ENCODE measurements at regions not wholly inside any gene's neighbourhood (a gene's known extent, or its start where the extent isn't known, plus 50 kb on each side); places are given as distances from the start of the nearest gene placed in this dataset.
A peak's percentile ranks its signal among the peaks of the same experiment; 100 is the strongest.

- H3K27ac Mint-ChIP-seq: no peak overlapping the region
- Histone ChIP-seq H3K4me1 (no peaks in the 10 kb centered on the region), H3K27me3 (no peaks in the 10 kb centered on the region), H3F3A (ENCODE audit: low read depth) (no peaks in the 10 kb centered on the region), H3K9ac (no peak overlapping the region), H3K79me2 (ENCODE audit: low read depth) (no peaks in the 10 kb centered on the region), H3K4me3 (no peak overlapping the region), H2AFZ (replicated peaks) (peak overlapping the region; percentile 34), H3K36me3 (no peaks in the 10 kb centered on the region), H3K4me2 (no peak overlapping the region), H4K20me1 (ENCODE audit: low read depth) (no peaks in the 10 kb centered on the region), H3K27ac (no peak overlapping the region), H3K9me3 (ENCODE audit: low read depth) (no peaks in the 10 kb centered on the region)
- H3K27me3 Mint-ChIP-seq (ENCODE audit: insufficient read depth, low read depth): no peaks in the 10 kb centered on the region
- H3K4me3 Mint-ChIP-seq: no peak overlapping the region
- H3K9me3 Mint-ChIP-seq: no peaks in the 10 kb centered on the region
- no peaks in the 10 kb centered on the region for H3K4me1 Mint-ChIP-seq
- H3K36me3 Mint-ChIP-seq: no peaks in the 10 kb centered on the region
- no peak for DNase-seq (ENCODE audit: low spot score)
- TF ChIP-seq CTCF (IDR thresholded peaks at IDR 0.05): no peak
- no peak for TF ChIP-seq EZH2 (IDR thresholded peaks at IDR 0.05)
- TF ChIP-seq EZH2phosphoT487 (IDR thresholded peaks at IDR 0.05): no peak
Measured at GRCh38 chr10:2908851-2909630, 158.3 kb upstream of the PFKP start.

- Mint-ChIP-seq H3K27me3 (ENCODE audit: insufficient read depth, low read depth) (peaks cover 3% of the 10 kb centered on the region), H3K4me3 (no peak overlapping the region), H3K9me3 (no peaks in the 10 kb centered on the region), H3K27ac (no peak overlapping the region), H3K4me1 (peaks cover under 1% of the 10 kb centered on the region), H3K36me3 (no peaks in the 10 kb centered on the region)
- no peak for DNase-seq (ENCODE audit: low spot score)
- Histone ChIP-seq H3K4me1 (no peaks in the 10 kb centered on the region), H3K27ac (no peak overlapping the region), H3F3A (ENCODE audit: low read depth) (no peaks in the 10 kb centered on the region), H3K79me2 (ENCODE audit: low read depth) (no peaks in the 10 kb centered on the region), H3K27me3 (no peaks in the 10 kb centered on the region), H3K9me3 (ENCODE audit: low read depth) (no peaks in the 10 kb centered on the region), H3K4me3 (no peak overlapping the region), H3K36me3 (no peaks in the 10 kb centered on the region), H3K4me2 (no peak overlapping the region), H4K20me1 (ENCODE audit: low read depth) (no peaks in the 10 kb centered on the region), H2AFZ (replicated peaks) (no peak overlapping the region), H3K9ac (no peak overlapping the region)
- TF ChIP-seq EZH2phosphoT487 (IDR thresholded peaks at IDR 0.05) (no peak), EZH2 (IDR thresholded peaks at IDR 0.05) (no peak), CTCF (IDR thresholded peaks at IDR 0.05) (no peak)
Measured at GRCh38 chr10:2906974-2907373, 160.4 kb upstream of the PFKP start.

GRCh38 chr10:2905851-2906250 is 161.5 kb upstream of the PFKP start:
- Histone ChIP-seq H3K36me3 (no peaks in the 10 kb centered on the region), H2AFZ (replicated peaks) (peak overlapping the region; percentile 24), H4K20me1 (ENCODE audit: low read depth) (no peaks in the 10 kb centered on the region), H3K4me2 (no peak overlapping the region), H3K27ac (no peak overlapping the region), H3F3A (ENCODE audit: low read depth) (no peaks in the 10 kb centered on the region), H3K9ac (no peak overlapping the region), H3K4me1 (no peaks in the 10 kb centered on the region), H3K79me2 (ENCODE audit: low read depth) (no peaks in the 10 kb centered on the region), H3K4me3 (no peak overlapping the region), H3K27me3 (no peaks in the 10 kb centered on the region), H3K9me3 (ENCODE audit: low read depth) (no peaks in the 10 kb centered on the region)
- TF ChIP-seq CTCF (IDR thresholded peaks at IDR 0.05) (no peak), EZH2 (IDR thresholded peaks at IDR 0.05) (no peak), EZH2phosphoT487 (IDR thresholded peaks at IDR 0.05) (no peak)
- no peaks in the 10 kb centered on the region for H3K36me3 Mint-ChIP-seq
- H3K27ac Mint-ChIP-seq: no peak overlapping the region
- H3K27me3 Mint-ChIP-seq (ENCODE audit: insufficient read depth, low read depth): peaks cover 5% of the 10 kb centered on the region
- no peak for DNase-seq (ENCODE audit: low spot score)
- no peak overlapping the region for H3K4me3 Mint-ChIP-seq
- peaks cover 5% of the 10 kb centered on the region for H3K4me1 Mint-ChIP-seq
- no peaks in the 10 kb centered on the region for H3K9me3 Mint-ChIP-seq
